SKM-1 treated with dmso at 0.1 percent for 144 hours (cell line): ENCODE measurements at regions not wholly inside any gene's neighbourhood (a gene's known extent, or its start where the extent isn't known, plus 50 kb on each side); places are given as distances from the start of the nearest gene placed in this dataset.

ENCODE experiments used
- DNase-seq: peaks from one replicate; lab custom pipeline; 2025; ENCODE audit not compliant: unreplicated experiment; lab: John Stamatoyannopoulos, UW

DNA sequence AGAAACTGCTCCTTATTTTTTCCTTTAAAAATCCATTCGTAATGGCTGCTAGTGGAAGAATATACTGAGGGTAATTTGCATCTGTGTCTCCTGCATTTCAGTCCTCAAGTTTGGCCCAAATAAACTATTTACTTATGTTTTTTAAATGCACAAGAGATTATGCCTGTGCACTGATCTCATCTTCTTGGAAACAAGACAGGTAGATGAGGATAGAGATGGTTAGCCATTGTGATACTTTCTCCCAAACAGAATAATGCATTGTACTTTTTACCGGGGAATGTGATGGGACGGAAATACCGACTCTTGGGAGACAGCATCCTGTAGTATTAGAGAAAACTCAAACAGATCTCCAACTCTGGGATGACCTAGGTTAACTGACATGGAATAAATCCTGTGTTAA is 72.5 kb upstream of the DAB2 start:
- no peak for DNase-seq

DNA sequence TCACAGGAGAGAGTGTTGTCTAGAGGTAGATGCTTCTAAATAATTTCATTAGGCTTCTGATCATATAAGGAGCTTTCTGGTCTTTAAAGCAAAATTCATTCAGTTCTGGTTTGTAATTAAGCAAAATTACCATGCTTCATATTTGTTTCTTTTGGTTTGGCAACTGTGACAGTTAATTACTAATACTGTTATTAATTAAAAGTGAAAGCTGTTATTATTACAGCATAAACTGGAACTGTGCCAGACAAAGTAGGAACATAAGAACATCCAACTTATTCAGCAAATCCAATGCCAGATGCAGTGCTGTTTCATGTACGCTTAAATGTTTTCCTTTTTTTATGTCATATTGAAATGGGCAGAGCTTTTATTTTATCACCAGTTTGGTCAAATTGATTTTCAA is 70.4 kb upstream of the DAB2 start:
- DNase-seq = no peak

DNA sequence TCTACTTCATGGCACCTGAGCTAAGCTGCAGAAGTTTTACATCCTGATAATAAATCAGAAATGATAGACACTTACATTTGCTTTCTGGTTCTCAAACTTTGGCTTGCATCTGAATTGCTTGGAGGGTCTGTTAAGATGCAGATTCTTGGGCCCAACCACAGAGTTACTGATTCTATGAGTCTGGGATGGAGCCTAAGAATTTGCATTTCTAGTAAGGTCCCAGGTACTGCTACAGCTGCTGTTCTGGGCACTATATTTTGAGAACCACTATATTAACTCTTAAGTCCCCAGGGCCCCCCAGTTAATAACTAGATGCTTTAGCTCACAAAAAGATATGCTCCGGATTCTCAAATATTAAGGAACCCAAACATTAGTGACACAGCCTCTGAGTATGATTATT is 69.8 kb upstream of the DAB2 start:
- DNase-seq = no peak

DNA sequence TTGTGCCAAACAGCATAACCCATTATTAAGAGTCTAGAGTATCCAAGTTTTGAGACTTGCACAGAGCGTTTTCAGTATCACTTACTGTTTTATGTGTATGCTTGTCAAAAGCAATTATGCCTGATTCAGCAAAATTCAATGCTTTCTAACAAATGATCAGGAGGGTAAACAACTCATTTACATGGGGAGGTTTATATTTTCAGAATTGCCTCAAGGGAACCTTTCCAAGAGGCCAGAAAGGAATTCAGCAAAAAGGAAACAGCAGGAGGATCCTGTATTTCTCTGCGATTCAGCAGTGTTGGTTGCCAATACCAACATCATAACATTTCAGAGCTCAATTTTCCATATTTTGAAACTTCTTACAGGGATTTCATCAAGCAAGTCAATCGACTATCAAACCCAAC is 69.3 kb upstream of the DAB2 start:
- no peak for DNase-seq

DNA sequence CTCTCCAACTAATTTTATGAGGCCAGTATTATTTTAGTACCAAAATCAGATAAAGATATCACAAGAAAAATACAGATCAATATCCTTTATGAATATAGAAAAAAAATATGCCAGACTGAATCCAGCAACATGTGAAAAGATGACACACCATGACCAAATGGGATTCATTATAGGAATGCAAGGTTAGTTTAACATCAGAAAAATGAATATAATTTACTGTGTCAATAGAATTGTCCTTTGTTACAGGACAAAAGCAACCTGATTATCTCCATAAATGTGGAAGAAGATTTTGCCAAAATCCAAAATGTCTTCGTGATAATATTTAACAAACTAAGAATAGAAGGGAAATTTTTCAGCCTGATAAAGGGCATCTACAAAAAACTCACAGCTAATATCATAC is 66.4 kb upstream of the DAB2 start:
- no peak for DNase-seq

DNA sequence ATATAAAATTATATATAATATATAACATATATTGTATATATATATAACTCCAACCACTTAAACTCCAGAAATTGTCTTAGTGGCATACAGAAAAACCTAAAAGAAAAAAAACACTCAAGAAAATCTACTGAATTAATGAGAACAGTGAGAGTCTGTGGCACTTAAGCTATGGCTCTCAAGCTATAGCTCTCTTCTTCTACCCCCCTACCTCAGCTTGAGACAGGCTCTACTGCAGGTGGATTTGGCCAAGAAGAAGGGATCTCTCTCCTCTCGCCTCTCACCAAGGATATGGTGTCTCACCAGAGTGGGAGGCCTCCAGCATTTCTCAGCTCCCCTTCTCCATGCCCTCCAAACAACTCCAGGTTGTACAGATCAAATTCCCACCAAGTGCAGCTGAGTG is 64.5 kb upstream of the DAB2 start:
- no peak for DNase-seq

DNA sequence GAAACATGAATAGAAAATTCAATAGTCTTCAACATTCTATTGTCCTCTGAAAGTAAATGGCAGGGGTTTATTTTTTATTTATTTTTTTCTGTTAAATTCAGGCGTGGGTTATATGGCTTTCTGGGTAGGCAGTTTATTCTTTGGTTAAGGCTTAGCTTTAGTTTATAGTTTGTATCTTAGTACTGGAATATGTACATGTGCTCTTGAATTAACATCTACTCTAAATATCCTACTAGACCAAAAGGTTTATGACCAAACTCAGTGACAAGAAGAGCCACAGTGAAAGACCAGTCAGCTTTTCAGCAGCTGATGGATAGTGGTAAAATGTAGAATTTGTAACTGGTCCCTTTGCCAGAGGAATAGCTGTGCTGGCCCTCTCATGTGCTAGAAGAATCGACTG is 62.0 kb upstream of the DAB2 start:
- DNase-seq = no peak

DNA sequence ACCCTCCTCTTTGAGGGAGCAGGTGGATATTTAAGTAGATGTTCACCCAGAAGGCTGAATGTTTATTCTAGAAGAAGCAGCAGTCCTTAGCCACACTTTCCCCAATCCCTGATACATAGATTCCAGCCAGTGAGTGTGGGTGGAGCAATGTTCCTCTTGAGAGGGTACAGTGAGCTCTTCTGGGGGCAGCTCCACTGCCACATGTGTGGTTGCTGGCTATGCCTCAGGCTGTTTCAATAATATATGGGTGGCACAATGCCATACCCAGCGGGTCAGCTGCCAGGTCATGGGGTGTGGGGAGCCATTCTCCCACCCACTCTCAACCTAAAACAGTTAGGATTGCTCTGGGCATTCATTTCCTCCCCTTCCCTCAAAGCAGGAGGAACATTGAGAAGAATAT is 61.6 kb upstream of the DAB2 start:
- no peak for DNase-seq

DNA sequence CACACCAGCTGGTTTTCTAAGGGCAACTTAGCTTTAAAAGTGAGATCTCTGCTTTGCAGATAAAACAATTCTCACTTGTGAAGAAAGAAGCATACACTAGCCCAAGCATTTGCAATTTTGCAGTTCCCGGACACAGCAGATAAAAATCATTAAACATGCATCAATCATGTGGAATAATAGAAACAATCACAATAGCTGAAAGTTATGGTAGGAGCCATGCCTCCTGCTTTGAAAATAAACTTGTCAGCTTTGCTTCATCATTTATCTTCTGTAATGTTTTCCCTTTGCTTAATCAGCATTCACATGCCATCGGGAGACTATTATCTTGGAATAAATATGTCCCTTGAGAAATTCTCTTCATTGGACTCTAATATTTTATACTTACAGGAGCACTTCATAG is 60.3 kb upstream of the DAB2 start:
- no peak for DNase-seq

DNA sequence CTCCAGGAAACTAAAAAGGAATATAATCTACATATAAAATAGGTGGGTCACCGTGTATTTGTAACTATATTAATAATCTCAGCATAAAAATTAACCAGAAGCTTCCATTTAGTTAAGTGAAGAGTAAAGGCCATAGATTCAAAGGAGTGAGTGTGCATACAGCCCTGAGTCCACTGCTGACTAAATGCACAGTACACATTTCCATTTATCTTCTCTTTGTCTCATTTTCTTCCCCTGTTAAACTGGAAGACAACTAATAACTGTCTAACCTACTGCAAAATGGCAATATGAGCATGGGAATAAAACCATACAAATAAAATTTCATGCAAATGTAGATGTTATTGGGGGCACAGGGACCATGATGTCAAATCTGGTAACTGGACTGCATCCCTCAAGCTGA is 59.9 kb upstream of the DAB2 start:
- no peak for DNase-seq

DNA sequence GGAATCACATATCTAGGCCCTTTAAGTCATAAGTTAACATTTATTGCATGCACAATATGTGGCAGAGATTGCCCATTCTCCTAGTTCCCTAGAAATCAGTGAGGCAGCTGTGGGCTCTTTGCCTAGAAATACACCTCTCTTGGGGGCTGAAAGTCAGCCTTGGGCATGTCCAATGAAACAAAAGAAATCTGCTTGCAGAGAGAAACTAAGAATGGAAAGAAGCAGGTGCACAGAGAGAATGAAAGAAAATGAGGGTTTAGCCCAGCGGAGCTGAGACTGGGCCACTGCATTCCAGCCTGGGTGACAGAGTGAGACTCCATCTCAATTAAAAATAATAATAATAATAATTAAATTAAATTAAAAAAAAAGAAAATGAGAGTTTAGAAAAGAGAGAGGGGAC is 57.3 kb upstream of the DAB2 start:
- no peak for DNase-seq

DNA sequence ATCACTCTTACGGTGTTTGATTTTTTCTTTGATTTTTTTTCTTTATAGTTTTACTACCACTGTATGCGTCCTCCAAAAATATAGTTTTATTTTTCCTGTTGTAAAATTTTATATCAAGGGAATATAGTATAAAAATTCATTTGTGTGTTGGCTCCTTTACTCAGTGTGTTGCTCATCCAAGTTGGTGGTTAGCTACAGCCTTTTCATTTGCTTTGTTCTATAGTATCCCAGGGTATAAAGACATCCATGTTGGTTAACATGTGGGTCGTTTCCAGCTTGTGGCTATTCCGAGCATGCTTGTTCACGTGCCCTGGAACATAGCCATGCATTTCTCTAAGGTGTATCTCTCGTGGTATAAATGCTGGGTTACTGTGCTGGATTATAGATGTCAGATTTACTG is 54.8 kb upstream of the DAB2 start:
- DNase-seq = no peak

DNA sequence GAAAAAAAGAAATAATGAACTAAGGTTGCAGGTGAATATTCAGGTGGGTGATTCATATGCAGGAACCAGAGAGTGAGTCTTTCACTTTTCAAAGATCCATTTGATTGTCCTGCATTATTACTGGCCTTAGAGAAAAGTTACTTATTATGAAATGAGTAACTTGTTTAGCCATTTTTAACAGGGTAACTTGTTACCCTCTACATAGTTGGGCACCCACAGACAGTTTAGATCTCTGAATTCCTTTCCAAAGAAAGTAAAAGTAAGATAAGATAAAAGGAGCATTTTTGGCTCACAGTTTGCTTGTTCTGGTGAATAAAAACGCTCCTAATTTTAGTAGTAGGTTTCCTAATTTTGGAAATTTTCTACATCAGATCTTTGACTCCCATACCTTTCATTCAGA is 54.1 kb upstream of the DAB2 start:
- DNase-seq = no peak

DNA sequence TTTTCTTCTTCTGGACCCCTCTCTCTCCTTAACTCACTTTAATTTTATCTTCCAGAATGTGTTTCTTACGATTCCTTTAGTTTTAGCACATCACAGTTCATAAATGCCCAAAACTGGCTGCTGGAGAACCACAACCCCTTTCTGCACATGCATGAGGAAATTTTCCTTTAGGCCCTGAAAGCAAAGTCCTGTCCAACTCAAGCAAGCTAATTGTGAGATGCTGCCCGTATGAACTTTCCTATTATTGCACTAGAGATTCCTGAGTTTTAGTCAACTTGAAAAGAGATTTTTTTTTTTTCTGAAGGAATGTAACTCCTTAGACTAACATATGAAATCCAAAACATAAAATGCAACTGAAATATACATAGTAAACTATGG is 52.1 kb upstream of the DAB2 start:
- DNase-seq = no peak

DNA sequence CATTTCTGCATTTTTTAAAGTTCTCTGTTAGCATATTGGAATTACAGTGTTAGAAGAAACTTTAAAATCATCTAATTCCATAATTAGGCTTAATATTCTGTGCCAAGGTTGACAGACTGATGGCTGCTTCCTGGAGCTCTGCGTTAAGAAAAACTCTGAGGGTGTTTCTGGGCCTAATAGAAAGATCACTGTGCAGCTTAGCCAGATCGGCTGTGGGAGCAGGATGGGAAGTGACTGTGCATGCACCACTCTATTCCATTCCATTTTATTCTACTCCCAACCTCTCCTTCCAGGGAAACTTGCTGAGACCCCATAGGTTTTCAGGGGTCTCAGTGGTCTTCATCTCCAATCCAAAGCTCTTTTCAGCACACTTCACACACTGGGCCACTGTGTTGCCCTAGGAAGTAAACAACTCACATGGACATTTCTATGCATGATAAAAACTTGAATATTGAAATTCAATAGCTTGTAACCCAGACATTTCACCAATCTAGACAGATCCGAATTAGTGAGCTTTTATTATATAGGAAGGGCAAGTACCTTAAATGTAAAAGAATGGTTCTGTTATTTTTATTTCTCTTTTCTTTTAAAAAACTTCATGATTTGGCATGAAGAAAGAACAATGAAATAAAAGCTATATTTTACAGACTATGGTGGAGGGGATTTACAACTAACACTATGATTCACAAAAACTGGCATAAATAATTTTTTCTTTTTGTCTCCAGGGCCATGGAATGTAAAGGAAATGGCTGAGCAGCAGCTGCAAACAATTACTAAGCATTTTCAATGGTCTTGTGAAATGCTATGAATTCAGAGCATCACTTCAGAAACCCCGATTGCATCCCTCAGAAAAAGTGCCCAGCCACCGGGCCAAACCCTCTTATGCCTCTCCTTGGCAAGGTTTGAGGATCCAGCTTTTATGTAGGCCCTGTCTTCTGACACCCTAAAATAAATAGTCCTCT is 51.4 kb upstream of the DAB2 start:
- no peak for DNase-seq

DNA sequence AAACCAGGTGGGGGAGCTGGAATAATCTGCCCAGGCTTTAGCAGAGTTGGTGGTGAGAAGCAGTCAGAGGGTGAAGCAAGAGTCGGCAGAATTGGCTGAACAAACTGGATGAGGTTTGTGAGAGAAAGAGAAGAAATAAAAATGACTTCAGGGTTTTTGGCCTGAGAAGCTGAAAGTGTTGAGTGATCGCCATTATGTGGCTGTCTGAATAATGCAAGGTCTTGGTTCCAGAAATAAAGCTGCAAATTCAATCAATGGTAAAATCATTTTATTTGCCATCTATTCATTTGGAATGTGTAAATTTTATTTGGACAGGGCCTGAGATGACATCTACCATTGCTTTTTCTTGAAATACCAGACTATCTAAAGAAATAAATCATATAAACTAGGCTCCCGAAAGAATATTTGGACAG is 50.4 kb upstream of the DAB2 start:
- no peak for DNase-seq
